ENCODE measurements at regions not wholly inside any gene's neighbourhood (a gene's known extent, or its start where the extent isn't known, plus 50 kb on each side); places are given as distances from the start of the nearest gene placed in this dataset.

DNA sequence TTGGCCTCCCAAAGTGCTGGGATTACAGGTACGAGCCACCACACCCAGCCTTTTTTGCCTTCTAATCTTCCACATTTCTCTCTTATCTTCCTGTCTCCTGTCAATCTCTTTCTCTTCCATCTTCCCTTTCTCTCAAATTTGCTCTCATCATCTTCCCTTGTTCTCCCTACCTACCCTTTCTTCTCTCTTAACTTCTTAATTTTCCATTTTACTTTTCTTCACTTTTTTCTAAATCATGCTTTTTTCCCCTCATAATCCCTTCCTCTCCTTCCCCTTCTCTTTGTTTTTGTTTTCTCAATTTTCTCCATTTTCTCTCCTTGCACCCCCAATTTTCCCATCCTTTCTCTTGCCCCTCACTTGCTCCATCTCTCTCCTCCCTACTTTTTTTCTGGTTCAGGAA, 545.7 kb downstream of the OMA1 start:
- H3K4me3 ChIP-seq (ENCODE audit: low read depth, low read length) = no peak overlapping the region
- TF ChIP-seq, protein P1, sequence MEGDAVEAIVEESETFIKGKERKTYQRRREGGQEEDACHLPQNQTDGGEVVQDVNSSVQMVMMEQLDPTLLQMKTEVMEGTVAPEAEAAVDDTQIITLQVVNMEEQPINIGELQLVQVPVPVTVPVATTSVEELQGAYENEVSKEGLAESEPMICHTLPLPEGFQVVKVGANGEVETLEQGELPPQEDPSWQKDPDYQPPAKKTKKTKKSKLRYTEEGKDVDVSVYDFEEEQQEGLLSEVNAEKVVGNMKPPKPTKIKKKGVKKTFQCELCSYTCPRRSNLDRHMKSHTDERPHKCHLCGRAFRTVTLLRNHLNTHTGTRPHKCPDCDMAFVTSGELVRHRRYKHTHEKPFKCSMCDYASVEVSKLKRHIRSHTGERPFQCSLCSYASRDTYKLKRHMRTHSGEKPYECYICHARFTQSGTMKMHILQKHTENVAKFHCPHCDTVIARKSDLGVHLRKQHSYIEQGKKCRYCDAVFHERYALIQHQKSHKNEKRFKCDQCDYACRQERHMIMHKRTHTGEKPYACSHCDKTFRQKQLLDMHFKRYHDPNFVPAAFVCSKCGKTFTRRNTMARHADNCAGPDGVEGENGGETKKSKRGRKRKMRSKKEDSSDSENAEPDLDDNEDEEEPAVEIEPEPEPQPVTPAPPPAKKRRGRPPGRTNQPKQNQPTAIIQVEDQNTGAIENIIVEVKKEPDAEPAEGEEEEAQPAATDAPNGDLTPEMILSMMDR (IDR thresholded peaks at IDR 0.05; ENCODE audit: control insufficient read depth, extremely low read depth, insufficient read depth) = no peak

DNA sequence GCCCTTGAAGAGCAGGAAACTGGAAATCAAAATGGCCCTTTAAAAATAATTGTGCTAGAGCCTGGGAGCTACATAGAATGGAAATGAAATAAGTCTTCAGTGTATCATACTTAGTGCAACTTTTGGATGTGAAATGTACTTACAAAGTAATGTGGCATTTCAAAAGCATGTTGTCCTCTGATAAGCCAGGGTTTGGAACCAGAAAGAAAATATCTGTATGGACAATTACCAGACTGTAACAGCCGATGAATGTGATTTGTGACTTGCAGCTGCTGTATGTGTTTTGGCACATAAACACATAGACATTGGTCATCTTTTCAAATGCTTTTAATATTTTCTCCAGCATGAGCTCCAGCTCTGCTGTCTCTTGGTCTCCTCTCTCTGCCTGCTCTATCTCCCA, 546.4 kb downstream of the OMA1 start:
- no peak overlapping the region for H3K4me3 ChIP-seq (ENCODE audit: low read depth, low read length)
- no peak for DNase-seq (ENCODE audit: low read depth)
- TF ChIP-seq, protein P1 (IDR thresholded peaks at IDR 0.05; ENCODE audit: control insufficient read depth, extremely low read depth, insufficient read depth) = no peak

More for the DNA sequence above, 545.7 kb downstream of the OMA1 start:
- DNase-seq (ENCODE audit: low read depth) = no peak

DNA sequence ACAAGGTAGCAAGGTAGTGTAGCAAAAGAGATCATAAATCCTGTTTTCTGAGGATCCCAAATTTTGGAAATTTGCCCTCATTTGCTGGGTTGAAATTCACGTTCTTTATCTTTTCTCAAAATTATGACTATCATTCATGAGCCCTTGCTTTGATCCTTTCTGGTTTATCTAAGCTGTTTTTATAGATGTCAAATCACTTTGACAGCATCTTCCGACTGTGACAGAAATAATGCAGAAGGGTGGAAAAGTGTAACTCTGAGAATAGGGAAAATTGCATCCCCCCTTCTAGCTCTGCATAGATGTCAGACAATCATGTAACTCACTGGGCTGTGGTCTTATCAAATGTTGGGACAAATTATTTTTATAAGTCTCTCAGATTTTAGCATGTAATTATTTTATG, 550.1 kb downstream of the OMA1 start:
- DNase-seq (ENCODE audit: low read depth) = no peak
- H3K4me3 ChIP-seq (ENCODE audit: low read depth, low read length) = no peak overlapping the region
- TF ChIP-seq, protein P1 (IDR thresholded peaks at IDR 0.05; ENCODE audit: control insufficient read depth, extremely low read depth, insufficient read depth) = no peak

DNA sequence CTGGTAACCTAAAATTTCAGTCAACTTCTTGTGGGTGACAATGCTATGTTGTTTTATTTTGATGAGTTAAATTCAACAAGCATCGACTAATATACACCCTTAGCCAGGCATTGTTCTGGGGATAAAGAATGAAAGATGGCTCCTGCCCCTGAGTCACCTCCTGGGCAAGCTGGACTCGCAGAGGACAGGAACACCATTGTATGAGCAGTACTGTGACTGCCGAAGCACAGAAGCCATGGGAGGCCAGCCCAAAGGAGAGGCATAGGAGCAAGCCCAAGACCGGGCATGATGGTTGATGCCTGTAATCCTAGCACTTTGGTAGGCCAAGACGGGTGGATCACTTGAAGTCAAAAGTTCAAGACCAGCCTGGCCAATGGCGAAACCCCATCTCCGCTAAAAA, 555.2 kb downstream of the OMA1 start:
- no peak for DNase-seq (ENCODE audit: low read depth)
- TF ChIP-seq, protein P1 (IDR thresholded peaks at IDR 0.05; ENCODE audit: control insufficient read depth, extremely low read depth, insufficient read depth) = no peak
- no peak overlapping the region for H3K4me3 ChIP-seq (ENCODE audit: low read depth, low read length)

DNA sequence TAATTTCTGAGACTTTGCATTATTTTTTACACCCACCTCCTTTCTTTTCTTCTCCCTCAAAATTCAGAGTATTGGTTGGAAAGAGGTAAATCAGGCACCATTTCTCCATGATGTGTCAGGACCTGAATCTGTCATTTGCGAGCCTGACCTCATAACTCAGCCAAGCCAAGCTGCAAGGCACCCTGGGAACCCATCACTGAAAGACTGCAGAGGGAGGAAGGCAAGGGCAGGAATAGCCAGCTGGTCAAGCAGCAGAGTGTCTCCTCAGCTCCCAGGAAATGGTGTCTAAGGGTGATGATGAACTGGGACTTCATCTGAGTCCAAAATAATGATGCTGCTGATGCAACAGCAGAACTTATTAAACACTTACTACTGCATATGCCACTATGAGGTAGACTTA, 556.6 kb downstream of the OMA1 start:
- H3K4me3 ChIP-seq (ENCODE audit: low read depth, low read length) = no peak overlapping the region
- DNase-seq (ENCODE audit: low read depth) = no peak
- TF ChIP-seq, protein P1 (IDR thresholded peaks at IDR 0.05; ENCODE audit: control insufficient read depth, extremely low read depth, insufficient read depth) = no peak

DNA sequence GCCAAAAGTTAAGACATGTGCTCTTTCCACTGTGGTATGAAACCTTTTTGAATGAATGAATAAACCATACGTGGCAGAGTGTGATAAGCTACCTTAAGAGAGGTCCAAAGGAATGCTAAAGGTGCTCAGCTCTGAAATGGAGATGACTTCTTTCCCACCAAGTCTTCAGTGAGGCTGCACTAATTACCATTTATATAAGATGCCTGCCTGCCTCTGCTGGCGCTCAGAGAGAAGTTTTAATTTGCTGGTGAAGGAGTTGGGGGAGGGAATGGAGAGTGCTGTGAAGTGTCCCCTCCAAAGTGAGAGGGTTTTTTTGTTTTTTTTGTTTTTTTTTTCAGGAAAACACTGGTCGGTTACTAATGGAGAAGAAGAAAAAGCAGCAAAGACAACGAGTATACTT, 559.0 kb downstream of the OMA1 start:
- no peak for DNase-seq (ENCODE audit: low read depth)
- H3K4me3 ChIP-seq (ENCODE audit: low read depth, low read length) = no peak overlapping the region
- TF ChIP-seq, protein P1 (IDR thresholded peaks at IDR 0.05; ENCODE audit: control insufficient read depth, extremely low read depth, insufficient read depth) = no peak

DNA sequence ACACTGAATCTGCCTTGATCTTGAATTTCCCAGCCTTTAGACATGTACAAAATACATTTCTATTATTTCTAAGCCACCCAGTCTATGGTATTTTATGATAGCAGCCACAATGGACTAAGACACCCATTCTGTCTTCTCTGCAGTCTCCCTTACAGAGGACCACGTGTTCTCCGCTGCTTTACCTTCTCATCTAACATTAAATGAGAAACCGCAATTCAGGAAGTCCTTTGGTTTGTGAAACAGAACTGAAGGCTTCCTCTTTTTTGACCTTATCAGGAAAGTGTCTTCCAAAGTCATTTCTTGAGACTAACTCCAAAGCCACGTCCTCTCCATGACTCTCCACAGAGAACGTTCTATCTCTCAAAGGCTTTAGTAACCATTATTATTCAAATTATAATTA, 560.1 kb downstream of the OMA1 start:
- H3K4me3 ChIP-seq (ENCODE audit: low read depth, low read length) = no peak overlapping the region
- TF ChIP-seq, protein P1 (IDR thresholded peaks at IDR 0.05; ENCODE audit: control insufficient read depth, extremely low read depth, insufficient read depth) = no peak
- no peak for DNase-seq (ENCODE audit: low read depth)

All from LNCaP clone FGC (cell line).